Lung (tissue), 11 donors: ENCODE measurements at regions not wholly inside any gene's neighbourhood (a gene's known extent, or its start where the extent isn't known, plus 50 kb on each side); places are given as distances from the start of the nearest gene placed in this dataset.

Source experiments
- ATAC-seq: fragments of 200-7000 bp; cut with Tn5 transposase; one replicate; pipeline ENCODE4 v1.9.1; 2020; ENCODE audit warnings: moderate number of reproducible peaks; ENCODE audit not compliant: insufficient read depth, low FRiP score
- DNase-seq, 3 donors: peaks; one replicate each; pipeline ENCODE4 v3.0.0-alpha.2; 2013 to 2017
- H3K27ac ChIP-seq, 2 donors: one replicate each; pipeline ENCODE4 v1.5.1; 2013; ENCODE audit warnings: mild to moderate bottlenecking in 2 of 2, moderate library complexity in 2 of 2, control low read depth in 1 of 2, inconsistent platforms in 1 of 2, low read depth in 1 of 2, low read length in 1 of 2
- H3K27me3 ChIP-seq, 3 donors: one replicate each; pipeline ENCODE4 v1.5.1; 2013; ENCODE audit warnings: low read length in 2 of 3; ENCODE audit not compliant: control insufficient read depth in 3 of 3, insufficient read depth in 3 of 3
- H3K36me3 ChIP-seq, 4 donors: one replicate each; pipeline ENCODE4 v1.5.1; 2013; ENCODE audit warnings: low read length in 4 of 4, mild to moderate bottlenecking in 1 of 4, moderate library complexity in 1 of 4; ENCODE audit not compliant: control insufficient read depth in 4 of 4, insufficient read depth in 4 of 4
- H3K4me1 ChIP-seq, 5 donors: one replicate each; pipeline ENCODE4 v1.5.1; 2013; ENCODE audit warnings: low read length in 5 of 5, mild to moderate bottlenecking in 2 of 5, moderate library complexity in 1 of 5; ENCODE audit not compliant: control insufficient read depth in 5 of 5, insufficient read depth in 5 of 5
- H3K4me3 ChIP-seq: one replicate; pipeline ENCODE4 v1.5.1; 2013; ENCODE audit warnings: mild to moderate bottlenecking, control low read depth, moderate library complexity
- H3K9ac ChIP-seq, 2 donors: one replicate each; pipeline ENCODE4 v1.5.1; 2013; ENCODE audit warnings: low read length in 2 of 2, control low read depth in 1 of 2; ENCODE audit not compliant: insufficient read depth in 1 of 2
- H3K9me3 ChIP-seq, 4 donors: one replicate each; pipeline ENCODE4 v1.5.1; 2013; ENCODE audit warnings: low read length in 3 of 4, mild to moderate bottlenecking in 1 of 4, moderate library complexity in 1 of 4; ENCODE audit not compliant: control insufficient read depth in 4 of 4, insufficient read depth in 3 of 4
- CTCF ChIP-seq: IDR thresholded peaks from 2 replicates; pipeline ENCODE4 v1.5.1; 2012; ENCODE audit warnings: mild to moderate bottlenecking; ENCODE audit errors: control extremely low read depth, extremely low read depth
- WGBS, 2 donors: extraction: QIAGEN DNeasy Blood & Tissue Kit; methylation state at CpG; one replicate each; pipeline ENCODE4 v1.1.7; 2013; 5-methylcytosine and 5-hydroxymethylcytosine counted together
- donor health status: control.
- donor health status: control.
- donor health status: Bipolar disorder and iron deficiency.
- donor health status: healthy.
- donor health status: DM: yes; HTN: yes; CAD: no.

- H3K27ac ChIP-seq = no peak overlapping the region
- no peaks in the 10 kb centered on the region for H3K36me3 ChIP-seq
- H3K9me3 ChIP-seq = peaks cover 0 to 3% (median 0%) of the 10 kb centered on the region in 4 donors
- no peaks in the 10 kb centered on the region for H3K4me1 ChIP-seq
- no peaks in the 10 kb centered on the region for H3K27me3 ChIP-seq
- no peak for TF ChIP-seq CTCF
- H3K9ac ChIP-seq = no peak overlapping the region
- no peak overlapping the region for H3K4me3 ChIP-seq
- DNase-seq = no peak
- 68 to 70% methylated on average over 3 of the region's 3 CpGs for WGBS, 2 donors
- ATAC-seq = no peak
Observed at GRCh38 chr4:18559492-18559891, 537.9 kb upstream of the LCORL start.

GRCh38 chr4:18556402-18556801, 534.8 kb upstream of the LCORL start:
- Histone ChIP-seq H3K27ac (no peak overlapping the region), H3K27me3 (no peaks in the 10 kb centered on the region), H3K9me3 (peaks cover 0 to 3% (median 0%) of the 10 kb centered on the region in 4 donors), H3K36me3 (no peaks in the 10 kb centered on the region), H3K4me1 (no peaks in the 10 kb centered on the region), H3K9ac (no peak overlapping the region), H3K4me3 (no peak overlapping the region)
- no peak for TF ChIP-seq CTCF
- DNase-seq = no peak
- 84 to 90% methylated on average over 1 of the region's 1 CpG for WGBS, 2 donors
- no peak for ATAC-seq

GRCh38 chr4:18540349-18540748, 518.8 kb upstream of the LCORL start:
- H3K9ac ChIP-seq = no peak overlapping the region
- DNase-seq (no peak), ATAC-seq (no peak)
- H3K9me3 ChIP-seq = no peaks in the 10 kb centered on the region
- H3K4me3 ChIP-seq = no peak overlapping the region
- no peaks in the 10 kb centered on the region for H3K4me1 ChIP-seq
- TF ChIP-seq CTCF = no peak
- WGBS, 2 donors = 55 to 60% methylated on average over 6 of the region's 6 CpGs
- H3K27ac ChIP-seq = no peak overlapping the region
- H3K27me3 ChIP-seq = no peaks in the 10 kb centered on the region
- H3K36me3 ChIP-seq = no peaks in the 10 kb centered on the region

- no peak for ATAC-seq
- H3K9ac ChIP-seq = no peak overlapping the region
Observed at GRCh38 chr4:18538121-18538520, 516.6 kb upstream of the LCORL start.

More at GRCh38 chr4:18538121-18538520, 516.6 kb upstream of the LCORL start:
- no peaks in the 10 kb centered on the region for H3K27me3 ChIP-seq
- no peak for TF ChIP-seq CTCF
- no peak overlapping the region for H3K27ac ChIP-seq
- no peaks in the 10 kb centered on the region for H3K36me3 ChIP-seq
- DNase-seq = no peak
- no peaks in the 10 kb centered on the region for H3K4me1 ChIP-seq
- H3K9me3 ChIP-seq = no peaks in the 10 kb centered on the region
- H3K4me3 ChIP-seq = no peak overlapping the region
- 64 to 88% methylated on average over 2 of the region's 2 CpGs for WGBS, 2 donors
